ENCODE measurements at regions not wholly inside any gene's neighbourhood (a gene's known extent, or its start where the extent isn't known, plus 50 kb on each side); places are given as distances from the start of the nearest gene placed in this dataset.

DNA sequence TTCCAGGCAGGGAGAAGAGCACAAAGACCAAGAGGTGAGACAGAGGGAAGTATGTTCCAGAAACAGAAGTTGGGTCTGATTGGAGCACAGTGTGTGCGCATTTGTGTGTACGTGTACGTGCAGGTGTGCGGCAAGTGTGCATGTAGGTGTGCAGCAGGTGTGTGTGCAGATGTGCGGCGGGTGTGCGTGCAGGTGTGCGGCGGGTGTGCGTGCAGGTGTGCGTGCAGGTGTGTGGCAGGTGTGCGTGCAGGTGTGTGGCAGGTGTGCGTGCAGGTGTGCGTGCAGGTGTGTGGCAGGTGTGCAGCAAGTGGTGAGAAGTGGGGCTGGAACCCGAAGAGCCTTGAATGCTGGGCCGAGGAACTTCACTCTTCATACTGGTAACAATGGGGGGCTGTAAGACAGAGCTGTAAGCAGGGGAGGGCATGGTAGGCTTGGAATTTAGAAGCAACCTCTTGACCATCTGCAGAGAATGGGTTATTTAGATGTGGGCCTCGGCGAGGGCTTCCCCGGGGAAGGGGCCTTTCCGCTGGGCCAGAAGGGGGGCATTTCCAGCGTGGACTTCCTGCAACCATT is 118.0 kb upstream of the WNT4 start:
- H3K18ac ChIP-seq (ENCODE audit: low read depth in 1 of 2, low read length in 2 of 2) = peak overlapping the region; percentile 1 to 70
- WGBS = 90% methylated on average over 18 of the region's 21 CpGs
- H3K79me1 ChIP-seq (replicated peaks; ENCODE audit: low read length, poor library complexity, severe bottlenecking) = no peaks in the 10 kb centered on the region
- no peak for DNase-seq
- H3K27me3 ChIP-seq (ENCODE audit: control insufficient read depth in 1 of 2, insufficient read depth in 1 of 2, low read length in 2 of 2) = peaks cover 41 to 71% of the 10 kb centered on the region in 2 experiments
- no peak overlapping the region for H3K9ac ChIP-seq (ENCODE audit: low read length)
- H3K4ac ChIP-seq (ENCODE audit: low read depth in 1 of 2, low read length in 2 of 2) = peak overlapping the region; percentile 20 to 35
- peak overlapping the region; percentile 37 for H4K91ac ChIP-seq (ENCODE audit: low read length)
- peaks cover 21% of the 10 kb centered on the region for H3K4me1 ChIP-seq (ENCODE audit: control insufficient read depth, insufficient read depth, low read depth, low read length)
- no peak overlapping the region for H3K23ac ChIP-seq (ENCODE audit: low read length in 2 of 2)
- peak overlapping the region; percentile 15 for H2BK15ac ChIP-seq (ENCODE audit: low read depth, poor library complexity, severe bottlenecking)
- no peak overlapping the region for H3K4me2 ChIP-seq (ENCODE audit: low read length, poor library complexity, severe bottlenecking)
- no peaks in the 10 kb centered on the region for H3K9me3 ChIP-seq (ENCODE audit: control insufficient read depth, low read length)
- H2BK5ac ChIP-seq (ENCODE audit: low read depth, low read length, poor library complexity, severe bottlenecking) = no peak overlapping the region
- peak overlapping the region; percentile 43 for H4K8ac ChIP-seq (ENCODE audit: low read length)
- no peak overlapping the region for H2BK120ac ChIP-seq (ENCODE audit: low read depth, low read length)
- no peak overlapping the region for H3K27ac ChIP-seq (ENCODE audit: low read length, poor library complexity, severe bottlenecking)
- H3K36me3 ChIP-seq (ENCODE audit: control insufficient read depth in 1 of 2, insufficient read depth in 2 of 2, low read depth in 1 of 2, low read length in 2 of 2) = no peaks in the 10 kb centered on the region
- H3K14ac ChIP-seq (ENCODE audit: low read length in 2 of 2) = peak overlapping the region in 1 of 2 experiments; percentile 76
- H2BK12ac ChIP-seq (ENCODE audit: low read length in 2 of 2) = peak overlapping the region in 1 of 2 experiments; percentile 50
- no peak overlapping the region for H2AK5ac ChIP-seq (ENCODE audit: low read length, severe bottlenecking)
- H2AFZ ChIP-seq (ENCODE audit: low read depth, low read length) = no peak overlapping the region
- H3K4me3 ChIP-seq (ENCODE audit: insufficient read depth in 1 of 2, low read depth in 1 of 2, low read length in 2 of 2) = no peak overlapping the region

GRCh38 chr1:22261580-22261979 is 118.7 kb upstream of the WNT4 start:
- Histone ChIP-seq H3K9ac (ENCODE audit: low read length) (no peak overlapping the region), H3K4me3 (ENCODE audit: insufficient read depth in 1 of 2, low read depth in 1 of 2, low read length in 2 of 2) (no peak overlapping the region), H3K4me2 (ENCODE audit: low read length, poor library complexity, severe bottlenecking) (no peak overlapping the region), H2AK5ac (ENCODE audit: low read length, severe bottlenecking) (no peak overlapping the region), H3K23ac (ENCODE audit: low read length in 2 of 2) (no peak overlapping the region), H3K14ac (ENCODE audit: low read length in 2 of 2) (no peak overlapping the region), H2BK15ac (ENCODE audit: low read depth, poor library complexity, severe bottlenecking) (peak overlapping the region; percentile 31), H3K9me3 (ENCODE audit: control insufficient read depth, low read length) (no peaks in the 10 kb centered on the region), H4K8ac (ENCODE audit: low read length) (no peak overlapping the region), H3K27me3 (ENCODE audit: control insufficient read depth in 1 of 2, insufficient read depth in 1 of 2, low read length in 2 of 2) (peaks cover 43 to 74% of the 10 kb centered on the region in 2 experiments), H3K4me1 (ENCODE audit: control insufficient read depth, insufficient read depth, low read depth, low read length) (peaks cover 21% of the 10 kb centered on the region), H3K27ac (ENCODE audit: low read length, poor library complexity, severe bottlenecking) (no peak overlapping the region), H3K18ac (ENCODE audit: low read depth in 1 of 2, low read length in 2 of 2) (peak overlapping the region in 1 of 2 experiments; percentile 70), H2BK12ac (ENCODE audit: low read length in 2 of 2) (peak overlapping the region; percentile 50 to 61), H2AFZ (ENCODE audit: low read depth, low read length) (no peak overlapping the region), H3K36me3 (ENCODE audit: control insufficient read depth in 1 of 2, insufficient read depth in 2 of 2, low read depth in 1 of 2, low read length in 2 of 2) (no peaks in the 10 kb centered on the region), H3K4ac (ENCODE audit: low read depth in 1 of 2, low read length in 2 of 2) (peak overlapping the region; percentile 11 to 35), H2BK120ac (ENCODE audit: low read depth, low read length) (no peak overlapping the region), H2BK5ac (ENCODE audit: low read depth, low read length, poor library complexity, severe bottlenecking) (no peak overlapping the region), H4K91ac (ENCODE audit: low read length) (no peak overlapping the region), H3K79me1 (replicated peaks; ENCODE audit: low read length, poor library complexity, severe bottlenecking) (no peaks in the 10 kb centered on the region)
- WGBS = over 99% methylated on average over 7 of the region's 7 CpGs
- DNase-seq = no peak

DNA sequence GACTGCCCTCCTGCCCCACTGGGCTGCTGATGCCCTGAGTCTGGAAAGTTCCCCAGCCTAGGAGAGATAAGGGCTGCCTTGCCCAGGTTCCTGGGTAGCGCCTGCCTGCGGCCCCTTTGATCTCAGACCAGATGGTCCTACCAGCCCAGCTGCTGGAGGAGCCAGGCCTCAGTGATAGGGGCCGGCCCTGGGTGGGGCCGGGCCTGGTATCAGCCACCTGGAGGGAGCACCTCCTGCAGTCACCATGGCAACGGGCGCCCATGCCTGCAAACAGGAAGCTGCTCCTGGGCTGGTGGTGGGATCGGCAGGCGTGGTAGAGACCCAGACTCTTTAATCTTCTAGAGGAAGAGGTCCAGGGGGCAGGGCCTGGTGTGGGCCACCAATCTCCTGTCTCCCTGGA is 119.7 kb upstream of the WNT4 start:
- no peak overlapping the region for H2AFZ ChIP-seq (ENCODE audit: low read depth, low read length)
- no peak overlapping the region for H2BK5ac ChIP-seq (ENCODE audit: low read depth, low read length, poor library complexity, severe bottlenecking)
- no peak overlapping the region for H2BK120ac ChIP-seq (ENCODE audit: low read depth, low read length)
- no peaks in the 10 kb centered on the region for H3K9me3 ChIP-seq (ENCODE audit: control insufficient read depth, low read length)
- peak overlapping the region; percentile 52 for H2BK15ac ChIP-seq (ENCODE audit: low read depth, poor library complexity, severe bottlenecking)
- H3K9ac ChIP-seq (ENCODE audit: low read length) = no peak overlapping the region
- H3K18ac ChIP-seq (ENCODE audit: low read depth in 1 of 2, low read length in 2 of 2) = peak overlapping the region; percentile 18 to 65
- H3K36me3 ChIP-seq (ENCODE audit: control insufficient read depth in 1 of 2, insufficient read depth in 2 of 2, low read depth in 1 of 2, low read length in 2 of 2) = no peaks in the 10 kb centered on the region
- H3K27ac ChIP-seq (ENCODE audit: low read length, poor library complexity, severe bottlenecking) = no peak overlapping the region
- H3K4me2 ChIP-seq (ENCODE audit: low read length, poor library complexity, severe bottlenecking) = no peak overlapping the region
- H2AK5ac ChIP-seq (ENCODE audit: low read length, severe bottlenecking) = no peak overlapping the region
- H3K79me1 ChIP-seq (replicated peaks; ENCODE audit: low read length, poor library complexity, severe bottlenecking) = no peaks in the 10 kb centered on the region
- no peak overlapping the region for H3K4me3 ChIP-seq (ENCODE audit: insufficient read depth in 1 of 2, low read depth in 1 of 2, low read length in 2 of 2)
- H3K27me3 ChIP-seq (ENCODE audit: control insufficient read depth in 1 of 2, insufficient read depth in 1 of 2, low read length in 2 of 2) = peaks cover 49 to 79% of the 10 kb centered on the region in 2 experiments
- peak overlapping the region in 1 of 2 experiments; percentile 62 for H3K14ac ChIP-seq (ENCODE audit: low read length in 2 of 2)
- peaks cover 21% of the 10 kb centered on the region for H3K4me1 ChIP-seq (ENCODE audit: control insufficient read depth, insufficient read depth, low read depth, low read length)
- H4K8ac ChIP-seq (ENCODE audit: low read length) = no peak overlapping the region
- peak overlapping the region; percentile 11 to 13 for H3K4ac ChIP-seq (ENCODE audit: low read depth in 1 of 2, low read length in 2 of 2)
- peak overlapping the region; percentile 87 to 97 for H2BK12ac ChIP-seq (ENCODE audit: low read length in 2 of 2)
- no peak overlapping the region for H3K23ac ChIP-seq (ENCODE audit: low read length in 2 of 2)
- DNase-seq = no peak
- 62% methylated on average over 8 of the region's 8 CpGs for WGBS
- no peak overlapping the region for H4K91ac ChIP-seq (ENCODE audit: low read length)

DNA sequence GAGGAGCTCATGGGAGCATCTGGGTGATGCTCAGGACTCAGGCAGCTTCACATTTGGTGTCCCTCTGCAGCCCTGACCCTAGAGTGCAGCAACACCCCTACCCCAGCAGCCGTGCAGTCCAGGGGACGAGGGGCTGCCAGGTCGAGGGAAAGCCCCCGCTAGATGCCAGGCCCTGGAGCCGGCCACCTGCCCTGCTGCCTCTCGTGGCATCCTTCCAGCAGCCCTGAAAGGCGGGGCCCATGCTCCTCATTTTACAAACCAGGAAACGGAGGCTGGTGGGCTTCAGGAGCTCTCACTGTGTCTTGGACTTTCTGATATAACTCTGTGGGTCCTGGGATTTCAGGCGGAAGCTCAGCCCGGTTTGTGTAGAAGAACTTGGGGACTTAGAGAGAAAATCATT is 120.5 kb upstream of the WNT4 start:
- Histone ChIP-seq H2AFZ (ENCODE audit: low read depth, low read length) (no peak overlapping the region), H3K79me1 (replicated peaks; ENCODE audit: low read length, poor library complexity, severe bottlenecking) (no peaks in the 10 kb centered on the region), H3K4me2 (ENCODE audit: low read length, poor library complexity, severe bottlenecking) (no peak overlapping the region), H3K9me3 (ENCODE audit: control insufficient read depth, low read length) (no peaks in the 10 kb centered on the region), H2BK120ac (ENCODE audit: low read depth, low read length) (no peak overlapping the region), H3K18ac (ENCODE audit: low read depth in 1 of 2, low read length in 2 of 2) (peak overlapping the region; percentile 46 to 59), H2BK5ac (ENCODE audit: low read depth, low read length, poor library complexity, severe bottlenecking) (no peak overlapping the region), H3K27me3 (ENCODE audit: control insufficient read depth in 1 of 2, insufficient read depth in 1 of 2, low read length in 2 of 2) (peaks cover 56 to 85% of the 10 kb centered on the region in 2 experiments), H3K23ac (ENCODE audit: low read length in 2 of 2) (no peak overlapping the region), H3K9ac (ENCODE audit: low read length) (no peak overlapping the region), H3K27ac (ENCODE audit: low read length, poor library complexity, severe bottlenecking) (no peak overlapping the region), H3K4ac (ENCODE audit: low read depth in 1 of 2, low read length in 2 of 2) (peak overlapping the region in 1 of 2 experiments; percentile 51), H3K36me3 (ENCODE audit: control insufficient read depth in 1 of 2, insufficient read depth in 2 of 2, low read depth in 1 of 2, low read length in 2 of 2) (no peaks in the 10 kb centered on the region), H4K91ac (ENCODE audit: low read length) (no peak overlapping the region), H2BK15ac (ENCODE audit: low read depth, poor library complexity, severe bottlenecking) (no peak overlapping the region), H3K4me3 (ENCODE audit: insufficient read depth in 1 of 2, low read depth in 1 of 2, low read length in 2 of 2) (no peak overlapping the region), H2AK5ac (ENCODE audit: low read length, severe bottlenecking) (no peak overlapping the region), H3K14ac (ENCODE audit: low read length in 2 of 2) (no peak overlapping the region), H3K4me1 (ENCODE audit: control insufficient read depth, insufficient read depth, low read depth, low read length) (peaks cover 18% of the 10 kb centered on the region), H4K8ac (ENCODE audit: low read length) (peak overlapping the region; percentile 50), H2BK12ac (ENCODE audit: low read length in 2 of 2) (peak overlapping the region; percentile 35 to 37)
- 90% methylated on average over 10 of the region's 10 CpGs for WGBS
- DNase-seq = no peak

Measured in mesenchymal stem cell (in vitro differentiated cells and primary cell).